HG02763 (cell line): ENCODE measurements at regions not wholly inside any gene's neighbourhood (a gene's known extent, or its start where the extent isn't known, plus 50 kb on each side); places are given as distances from the start of the nearest gene placed in this dataset.

ENCODE experiments used
- ATAC-seq: cut with Tn5 transposase; IDR thresholded peaks from one replicate; pipeline ENCODE4 v1.9.1; 2021; ENCODE audit warnings: mild to moderate bottlenecking, moderate library complexity; ENCODE audit not compliant: unreplicated experiment

DNA sequence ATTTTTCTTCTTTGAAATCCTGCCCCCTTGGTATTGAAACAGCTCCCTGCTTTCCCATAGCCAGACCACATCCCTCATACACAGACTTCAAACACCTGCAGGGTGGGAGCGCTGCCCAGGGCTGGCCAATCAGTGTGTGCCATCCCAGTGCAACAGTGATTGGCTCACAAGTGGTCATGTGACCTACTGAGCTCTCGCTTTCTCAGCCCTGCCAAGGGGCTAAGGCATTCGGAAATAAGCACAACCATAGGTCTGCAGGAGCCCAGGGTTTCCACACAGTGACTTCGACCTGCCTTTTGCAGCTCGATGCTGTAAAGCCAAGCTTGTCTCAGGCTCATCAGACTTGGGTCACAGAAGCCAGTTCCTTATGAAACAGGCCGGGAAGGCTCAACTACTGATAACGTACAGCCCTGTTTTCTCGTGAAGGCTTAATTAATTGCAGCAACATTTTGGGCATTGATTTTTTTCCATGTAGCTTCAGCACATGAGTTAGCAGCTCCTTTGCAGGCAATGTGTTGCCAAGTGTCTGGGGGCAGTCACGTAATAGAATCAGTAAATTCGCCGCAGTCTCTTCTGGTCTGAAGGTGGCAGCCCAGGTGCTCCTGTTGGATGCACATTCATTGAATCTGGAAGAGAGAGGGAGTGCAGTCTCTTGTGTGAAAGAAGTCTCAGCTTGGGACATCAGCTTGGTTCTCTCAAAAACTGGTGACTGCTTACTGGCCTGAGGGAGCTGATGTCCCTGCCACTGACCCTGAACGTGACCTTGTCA lies 1091.8 kb downstream of the AACS start:
- ATAC-seq: no peak

DNA sequence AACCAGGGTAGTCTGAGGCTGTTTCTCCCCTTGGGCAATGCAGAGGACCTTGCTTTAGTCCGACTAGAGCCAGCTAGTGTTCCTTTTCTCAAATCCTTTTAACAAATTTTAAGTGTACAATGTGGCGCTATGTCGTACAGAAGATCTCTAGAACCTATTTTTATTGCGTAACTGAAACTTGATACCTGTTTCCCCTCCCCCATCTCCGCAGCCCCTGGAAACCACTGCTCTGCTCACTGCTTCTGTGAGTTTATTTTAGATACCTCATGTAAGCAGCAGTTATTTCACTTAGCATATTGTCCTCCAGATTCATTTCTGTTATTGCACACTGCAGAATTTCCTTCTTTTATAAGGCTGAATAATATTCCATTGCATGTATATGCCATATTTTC lies 1092.3 kb downstream of the AACS start:
- ATAC-seq: no peak

DNA sequence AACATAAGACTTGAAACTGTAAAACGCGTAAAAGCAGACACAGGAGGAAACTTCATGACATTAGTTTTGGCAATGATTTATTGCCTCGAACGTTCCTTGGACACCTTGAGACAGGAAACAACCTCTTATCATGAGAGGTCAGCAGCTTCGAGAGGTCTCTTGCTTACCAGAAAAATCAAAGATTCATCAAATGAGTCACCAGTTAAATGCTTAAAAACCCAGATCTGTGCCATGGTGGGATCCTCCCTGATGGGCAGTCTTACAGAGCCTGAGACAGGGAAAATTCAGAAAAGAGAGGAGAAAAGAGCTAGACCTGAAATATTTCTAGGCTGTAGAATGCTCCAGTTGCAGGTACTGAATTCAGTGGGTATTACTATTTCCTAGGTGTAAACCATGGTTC lies 1093.9 kb downstream of the AACS start:
- no peak for ATAC-seq

DNA sequence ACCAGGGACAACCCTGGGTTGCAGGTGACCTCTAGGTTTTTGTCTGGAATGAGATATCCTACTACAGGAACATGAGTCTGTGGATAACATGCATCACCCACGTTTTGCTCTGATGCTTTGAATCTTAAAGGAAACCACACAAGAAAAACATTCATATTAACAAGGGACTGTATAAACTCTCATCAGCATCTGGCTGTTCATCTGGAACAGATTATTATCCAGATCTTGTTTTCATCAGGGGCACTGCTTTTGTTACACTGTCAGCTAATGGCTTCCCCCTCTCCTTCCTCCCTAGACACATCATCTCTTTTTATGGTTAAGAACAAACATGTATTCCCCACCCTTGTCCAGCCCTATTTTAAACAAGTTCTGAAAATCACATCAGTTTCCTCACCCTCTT lies 1095.7 kb downstream of the AACS start:
- no peak for ATAC-seq

DNA sequence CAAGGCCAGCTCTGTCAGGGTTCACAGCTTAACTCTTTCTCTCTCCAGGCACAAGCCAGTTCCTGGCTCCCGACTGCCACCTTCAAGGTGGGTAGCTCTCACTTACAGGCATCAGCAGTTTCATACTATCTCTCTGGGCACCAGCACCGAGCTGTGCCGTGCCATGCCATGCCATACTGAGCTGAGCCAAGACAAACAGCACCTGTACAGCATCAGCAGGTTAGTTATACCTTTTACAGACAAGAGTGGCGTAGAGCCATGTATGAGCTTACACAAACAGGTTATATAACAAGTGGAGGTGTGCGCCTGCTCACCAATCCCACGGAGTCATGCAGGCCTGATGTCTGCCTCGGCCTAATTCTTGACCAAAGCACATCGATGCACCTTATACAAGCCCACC lies 1098.7 kb downstream of the AACS start:
- ATAC-seq: no peak

DNA sequence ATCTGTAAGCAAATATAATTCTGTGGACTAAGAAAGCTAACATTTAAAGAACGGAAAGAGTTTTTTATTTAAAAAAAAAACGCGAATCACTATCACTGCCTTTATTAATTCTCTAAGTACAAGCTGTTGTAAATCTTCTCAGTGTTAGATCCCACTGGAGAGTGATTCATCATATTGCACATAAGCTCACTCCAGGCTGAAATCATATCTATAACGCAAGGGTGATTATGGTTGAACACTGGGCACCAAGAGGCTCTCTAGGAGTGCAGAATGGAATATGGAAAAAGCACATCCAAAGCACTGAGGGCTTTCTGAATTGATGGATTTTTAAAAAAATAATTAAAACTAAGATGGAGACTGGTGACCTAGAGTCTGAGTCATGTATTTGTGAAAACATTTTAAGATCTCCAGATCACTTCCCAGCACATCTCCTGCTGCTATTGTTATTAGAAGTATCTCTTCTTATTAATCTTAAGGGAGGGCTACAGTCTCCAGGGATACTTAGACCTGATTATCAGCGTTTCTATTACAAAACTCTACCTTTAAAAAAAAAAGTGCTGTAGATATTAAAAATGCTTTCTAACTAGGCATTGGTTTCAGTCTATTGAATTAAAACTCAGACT lies 1106.8 kb downstream of the AACS start:
- ATAC-seq: no peak

DNA sequence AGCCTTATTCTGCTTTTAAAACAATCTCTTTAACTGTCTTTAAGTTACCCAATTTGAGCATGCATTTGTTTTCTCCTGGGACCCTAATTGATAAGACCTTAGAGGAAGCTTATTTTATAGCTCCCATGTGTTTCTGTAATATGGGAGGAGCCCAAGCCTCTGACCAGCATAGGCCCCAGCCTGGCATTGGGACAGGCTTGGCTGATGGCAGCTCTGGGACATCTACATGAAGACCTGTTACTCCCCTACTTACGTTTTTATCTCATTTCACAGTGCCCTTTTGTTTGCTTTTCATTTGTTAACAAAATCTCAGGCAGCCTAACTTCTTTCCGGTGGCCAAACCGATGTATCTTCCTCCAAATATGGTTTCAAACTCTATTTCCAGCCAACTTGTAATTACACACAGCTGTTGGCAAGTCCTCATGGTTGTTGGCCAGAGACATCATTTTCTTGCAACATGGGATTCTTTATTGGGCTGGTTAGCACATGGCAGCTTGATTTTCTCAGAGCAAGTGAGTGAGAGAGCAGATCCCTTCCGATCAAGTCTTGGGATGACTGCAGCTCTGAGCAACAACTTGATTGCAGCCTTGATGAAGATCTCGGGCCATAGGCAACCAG lies 1117.5 kb downstream of the AACS start:
- ATAC-seq: no peak

DNA sequence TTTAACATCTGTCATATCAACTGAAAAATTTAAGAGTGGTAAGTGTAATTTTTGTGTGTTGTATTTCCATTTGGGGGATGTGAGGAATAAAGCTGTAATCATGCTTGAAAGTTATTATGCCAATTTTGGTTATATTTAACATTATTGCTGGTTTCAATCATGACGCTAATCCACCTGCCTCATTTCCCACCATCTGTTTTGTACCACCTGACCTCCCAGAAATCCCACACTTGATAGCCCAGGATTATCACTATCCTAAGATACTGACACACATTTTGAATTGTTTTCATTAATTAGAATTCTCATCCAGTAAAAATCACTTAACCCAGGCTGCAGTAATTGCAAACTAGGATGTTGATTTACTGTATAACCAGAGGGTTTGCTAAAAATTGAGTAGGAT lies 1119.8 kb downstream of the AACS start:
- no peak for ATAC-seq

DNA sequence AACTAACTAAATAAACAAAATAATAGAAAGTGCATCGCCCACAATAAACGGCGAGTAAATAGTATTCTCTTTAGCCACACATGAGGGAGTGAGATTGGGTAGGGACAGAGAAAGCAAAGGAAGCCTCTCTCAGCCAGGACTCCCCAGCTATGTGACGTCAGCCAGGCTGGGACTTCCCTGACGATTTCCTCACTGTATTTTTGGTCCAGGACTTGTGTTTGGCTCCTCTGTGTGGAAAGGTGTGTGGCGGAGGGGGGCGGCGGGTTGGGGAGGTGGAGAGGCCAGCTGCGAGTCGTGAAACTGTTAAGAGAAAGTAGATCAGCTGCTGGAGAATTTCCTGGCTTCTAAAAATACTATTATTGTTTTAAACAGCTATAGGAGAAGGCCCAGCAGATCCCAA lies 1124.6 kb downstream of the AACS start:
- no peak for ATAC-seq

DNA sequence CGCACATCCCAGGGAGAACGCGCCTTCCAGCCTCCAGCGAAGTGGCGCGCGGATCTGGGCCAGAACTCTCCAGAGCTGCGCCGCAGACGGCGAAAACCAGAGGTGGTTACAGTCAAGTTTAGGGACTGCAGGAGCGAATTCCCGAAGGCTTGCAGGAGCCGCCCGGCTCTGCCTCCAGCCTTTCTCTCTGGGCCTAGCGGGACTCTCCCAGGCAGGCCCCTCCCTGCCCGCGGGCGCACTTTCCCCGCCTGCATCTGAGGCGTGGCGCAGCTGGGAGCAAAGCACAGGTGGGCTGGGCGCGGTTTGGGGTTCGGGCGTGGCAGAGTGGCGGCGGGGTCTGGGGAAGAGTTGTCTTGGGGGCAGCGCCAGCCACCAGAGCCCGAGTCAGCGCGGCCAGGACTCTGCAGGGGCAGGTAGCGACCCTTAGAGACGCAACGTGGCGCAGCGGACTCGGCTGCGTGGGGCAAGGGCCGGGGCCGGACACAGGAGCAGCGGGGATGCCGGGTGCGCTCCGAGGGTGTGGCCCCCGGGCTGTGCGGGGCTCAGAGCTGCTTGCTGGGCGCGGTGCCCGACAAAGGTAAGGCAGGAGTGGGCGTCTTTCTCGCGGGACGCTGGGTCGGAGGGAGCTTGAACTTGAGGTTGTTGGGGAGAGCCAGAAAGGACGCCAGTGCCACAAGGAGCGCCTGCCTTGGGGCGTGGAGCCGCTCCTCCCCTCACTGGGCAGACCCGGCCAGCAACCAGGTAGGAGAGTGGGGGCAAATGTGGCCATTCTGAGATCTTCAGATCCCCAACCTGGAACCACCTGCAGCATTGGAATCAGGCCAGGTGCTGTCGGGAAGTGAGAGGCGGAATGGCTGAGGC lies 1126.0 kb downstream of the AACS start:
- no peak for ATAC-seq

DNA sequence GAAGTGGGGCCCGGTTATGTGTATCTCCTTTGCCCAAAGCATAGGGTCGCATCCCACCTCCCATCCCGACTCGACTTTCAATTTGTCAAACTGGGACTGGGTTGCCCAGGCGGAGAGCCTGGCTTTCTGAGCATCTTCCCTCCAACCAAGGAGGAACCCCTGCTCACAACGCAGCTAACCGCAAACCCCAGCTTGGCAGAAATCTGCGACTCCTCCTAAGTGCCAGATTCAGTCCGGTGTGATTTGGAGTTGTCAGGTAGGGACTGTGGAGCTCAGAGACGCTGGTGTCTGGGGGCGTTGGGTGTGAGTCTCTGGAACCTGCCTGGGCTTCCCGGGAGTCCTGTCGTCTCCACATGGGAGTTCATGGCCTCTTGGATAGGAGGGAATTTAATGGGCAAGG lies 1126.7 kb downstream of the AACS start:
- ATAC-seq: no peak

DNA sequence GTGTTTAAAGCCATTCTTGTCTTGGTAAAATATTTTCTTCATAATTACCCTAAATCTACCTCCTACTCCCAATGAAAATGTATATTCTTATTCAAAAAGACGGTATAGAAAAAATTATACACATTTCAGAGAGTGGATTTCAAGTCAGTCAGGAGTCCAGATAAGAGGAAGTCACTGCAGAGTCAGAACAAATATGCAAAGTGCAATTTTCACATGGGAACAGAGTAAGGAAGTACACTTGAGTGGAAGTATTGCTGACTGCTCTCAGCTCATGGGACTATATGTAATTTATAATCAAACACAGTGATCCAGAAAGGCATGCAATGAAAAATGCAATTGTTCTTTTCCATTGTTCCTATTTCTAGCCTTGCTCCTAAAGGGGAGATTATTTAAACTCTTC lies 1128.0 kb downstream of the AACS start:
- no peak for ATAC-seq

DNA sequence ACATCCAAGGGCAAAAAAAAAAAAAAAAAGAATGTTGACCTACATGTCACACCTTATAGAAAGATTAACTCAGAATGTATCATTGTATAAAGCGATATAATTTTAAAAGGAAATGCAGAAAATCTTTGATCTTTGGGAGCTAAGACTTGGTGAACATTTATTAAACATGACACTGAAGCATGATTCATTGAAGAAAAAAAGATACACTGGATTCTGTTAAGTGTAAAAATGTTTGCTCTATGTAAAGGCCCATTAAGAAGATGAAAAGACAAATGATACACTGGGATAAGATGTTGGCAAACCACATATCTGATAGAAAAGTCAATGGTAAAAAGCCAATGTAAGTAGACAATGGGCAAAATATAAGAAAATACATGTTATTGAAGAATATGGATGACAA lies 1131.0 kb downstream of the AACS start:
- ATAC-seq: no peak

DNA sequence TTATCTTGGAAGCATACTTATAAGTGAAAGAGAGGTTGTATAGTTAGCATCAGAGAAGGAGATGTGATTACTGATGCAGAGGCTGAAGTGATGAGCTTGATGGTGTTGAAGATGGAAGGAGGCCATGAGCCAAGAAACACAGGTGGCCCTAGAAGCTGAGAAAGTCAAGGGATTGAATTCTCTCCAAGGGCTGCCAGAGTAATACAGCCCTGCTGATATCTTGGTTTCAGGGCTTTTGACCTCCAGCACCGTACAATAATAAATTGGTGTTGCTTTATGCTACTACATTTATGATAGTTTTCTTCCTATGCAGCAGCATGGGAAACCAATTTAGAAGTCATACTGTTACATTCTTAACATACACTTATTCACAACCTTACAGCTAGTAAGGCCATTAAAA lies 1133.3 kb downstream of the AACS start:
- no peak for ATAC-seq

DNA sequence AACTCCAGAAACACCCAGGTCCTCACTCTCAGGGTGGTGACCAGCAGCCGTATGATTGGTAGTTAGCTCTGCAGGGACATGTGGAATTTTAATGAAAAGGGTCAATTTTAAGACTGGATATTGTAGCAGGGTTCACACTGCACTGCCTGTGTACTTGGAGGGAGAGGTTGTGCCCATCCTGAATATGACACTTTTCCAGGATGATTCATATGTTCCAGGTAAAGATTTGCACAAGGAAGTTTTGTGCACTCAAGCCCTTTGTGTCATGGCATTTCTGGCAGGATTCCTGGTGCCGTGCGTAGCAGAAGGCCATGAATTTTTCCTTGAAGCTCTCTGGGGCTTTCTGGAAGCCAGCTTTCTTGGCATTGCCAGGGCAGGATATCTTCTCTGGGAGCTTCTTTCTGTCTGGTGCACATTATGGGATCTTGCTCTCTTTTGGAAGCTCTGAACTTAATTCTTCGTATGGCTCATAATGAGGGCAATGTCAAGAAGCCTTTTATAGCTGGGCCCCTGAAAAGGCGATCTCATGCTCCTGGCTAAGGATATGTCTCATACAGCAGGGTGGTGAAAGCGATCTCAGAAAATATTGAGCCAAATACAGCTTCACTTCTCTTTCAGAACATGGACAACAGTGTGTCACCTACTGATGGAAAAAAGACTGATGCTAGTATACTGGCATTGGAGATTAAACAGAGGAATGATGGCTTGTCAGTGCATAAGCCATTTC lies 1133.9 kb downstream of the AACS start:
- ATAC-seq: no peak

DNA sequence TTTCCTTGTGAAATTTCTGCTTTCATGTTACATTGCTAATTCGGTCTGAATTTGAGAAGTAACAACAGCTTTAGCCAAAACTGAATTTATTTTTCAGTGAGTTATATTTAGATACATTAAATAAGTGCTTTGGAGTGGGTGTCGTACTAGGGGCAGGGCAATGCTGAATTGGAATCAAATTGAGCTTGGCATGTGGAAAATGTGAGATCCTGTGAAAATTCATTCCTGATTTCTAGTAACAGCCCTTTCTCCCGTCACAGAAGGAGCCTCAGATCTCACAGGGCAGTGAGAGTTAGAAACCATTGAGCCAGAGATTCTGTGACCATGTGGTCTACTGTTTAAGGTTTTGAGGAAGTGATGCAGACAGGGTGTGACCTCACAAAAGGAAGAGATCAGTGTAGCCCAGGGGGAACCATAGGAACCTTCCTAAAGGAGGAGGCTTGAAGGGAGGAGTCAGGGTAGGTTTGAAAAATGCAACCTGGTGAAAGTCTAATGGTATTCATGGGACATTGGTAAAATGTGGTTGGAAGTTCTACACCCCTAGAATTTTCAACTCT lies 1136.8 kb downstream of the AACS start:
- ATAC-seq: no peak

DNA sequence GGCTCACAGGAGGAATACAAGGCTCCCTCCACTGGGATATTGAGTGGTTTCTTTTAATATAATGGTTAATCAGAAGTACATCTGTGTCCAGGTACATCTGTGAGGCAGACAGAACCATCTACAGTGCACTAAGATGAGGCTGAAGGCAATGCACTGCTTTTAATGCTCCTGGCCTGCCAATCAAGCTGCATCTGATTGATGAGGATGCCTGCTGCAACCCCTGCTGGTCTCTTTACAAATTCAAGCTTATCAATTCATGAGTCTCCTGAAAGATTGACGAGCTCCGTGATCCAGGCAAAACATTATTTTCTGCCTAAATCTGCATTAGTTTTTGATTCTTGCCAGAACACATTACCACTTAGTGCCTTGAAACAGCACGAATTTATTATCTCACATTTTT lies 1139.1 kb downstream of the AACS start:
- ATAC-seq: no peak

DNA sequence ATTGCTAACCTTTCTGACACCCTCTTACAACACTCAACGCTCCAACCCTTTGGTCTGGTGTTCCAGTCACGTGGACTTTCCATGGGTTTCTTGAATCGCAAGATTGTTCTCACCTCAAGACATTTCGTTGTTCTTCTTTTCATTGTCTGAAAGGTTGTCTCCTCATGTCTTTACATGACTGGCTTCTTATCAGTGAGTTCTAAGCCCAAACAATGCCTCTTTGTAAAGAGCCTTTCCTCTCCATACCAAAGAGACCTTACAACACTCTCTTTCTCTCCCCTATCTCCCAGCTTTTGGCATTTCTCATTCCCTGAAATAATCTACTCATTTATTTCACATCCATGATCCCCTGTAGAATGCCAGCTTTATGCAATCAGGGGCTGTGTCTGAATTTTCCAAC lies 1144.8 kb downstream of the AACS start:
- no peak for ATAC-seq

DNA sequence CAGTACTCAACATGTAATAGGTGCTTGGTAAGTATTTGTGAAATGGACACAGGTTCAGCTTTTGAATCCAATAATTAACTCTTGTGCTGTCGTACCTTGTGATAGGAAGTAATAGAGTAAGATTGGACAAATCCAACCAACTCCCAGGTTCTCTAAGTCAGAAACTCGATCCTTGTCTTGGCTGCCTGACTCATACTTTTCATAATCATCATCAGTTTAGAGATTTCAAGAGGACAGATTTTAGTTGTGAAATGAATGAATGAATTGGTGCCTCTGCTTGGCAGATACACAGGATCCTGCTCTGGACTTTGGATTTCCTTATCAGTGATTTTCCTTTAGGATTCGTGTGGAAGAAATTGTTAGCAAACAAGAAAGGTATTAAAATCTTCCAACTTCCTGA lies 1145.2 kb downstream of the AACS start:
- no peak for ATAC-seq

DNA sequence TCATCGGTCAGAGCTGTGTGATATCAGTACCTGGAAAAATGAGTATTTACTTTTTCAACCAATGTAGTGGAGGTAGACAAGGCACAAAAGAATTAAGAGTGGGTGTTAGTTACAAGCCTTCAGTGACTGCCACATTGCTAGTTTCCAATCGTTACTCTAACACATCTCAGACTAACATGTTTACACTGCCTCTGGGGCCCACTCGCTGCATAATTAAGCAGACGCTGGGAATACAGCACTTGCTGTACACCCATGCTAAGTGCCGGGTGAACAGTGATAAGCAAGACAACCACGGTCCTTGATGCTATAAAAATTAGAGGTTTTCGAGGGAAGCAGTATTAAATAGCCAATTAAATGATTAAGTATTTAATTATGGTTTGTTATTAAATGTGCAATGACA lies 1147.6 kb downstream of the AACS start:
- ATAC-seq: no peak

DNA sequence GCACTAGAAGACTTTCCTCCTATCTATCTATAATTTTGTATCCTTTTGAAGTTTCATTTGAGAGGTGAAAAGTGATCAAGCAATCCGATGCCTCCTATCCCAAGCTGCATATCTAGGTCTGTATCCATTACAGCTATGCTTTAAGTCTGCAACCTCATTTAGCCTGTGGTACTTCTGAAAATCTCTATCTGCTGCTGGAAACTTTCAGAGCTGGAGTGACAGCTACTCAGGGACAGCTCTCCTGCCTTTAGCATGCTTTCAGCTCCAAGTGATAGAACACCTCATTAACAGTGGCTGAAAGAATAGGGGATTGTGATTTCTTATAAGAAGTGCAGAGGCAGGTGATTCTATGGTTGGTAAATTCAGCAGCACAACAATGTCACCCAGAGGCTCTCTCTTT lies 1153.5 kb downstream of the AACS start:
- no peak for ATAC-seq
